AG08395 (cell line): ENCODE measurements at regions not wholly inside any gene's neighbourhood (a gene's known extent, or its start where the extent isn't known, plus 50 kb on each side); places are given as distances from the start of the nearest gene placed in this dataset.
"Not testable (repeated sequence)": the region's sequence is repeated elsewhere in the genome, so short reads cannot be mapped to it uniquely, and the experiment has no call there.

Experiments used
- DNase-seq: peaks from one replicate; pipeline ENCODE4 v3.0.0; 2012; ENCODE audit warnings: mixed read lengths, low spot score

GRCh38 chr1:193402037-193402436 lies 215.6 kb upstream of the B3GALT2 start:
- no peak for DNase-seq

GRCh38 chr1:193394336-193394735 lies 207.9 kb upstream of the B3GALT2 start:
- no peak for DNase-seq

- DNase-seq, result no peak
These were observed 206.3 kb upstream of the B3GALT2 start for GRCh38 chr1:193392686-193393085.

- DNase-seq, result no peak
These were observed 202.3 kb upstream of the B3GALT2 start for GRCh38 chr1:193388683-193389082.

GRCh38 chr1:193388165-193388564 lies 201.8 kb upstream of the B3GALT2 start:
- DNase-seq, result no peak

- no peak for DNase-seq
These were observed 201.0 kb upstream of the B3GALT2 start for GRCh38 chr1:193387406-193387805.

GRCh38 chr1:193378451-193378850 lies 192.0 kb upstream of the B3GALT2 start:
- DNase-seq, result not testable (repeated sequence)

GRCh38 chr1:193377472-193377871 lies 191.1 kb upstream of the B3GALT2 start:
- no peak for DNase-seq

- no peak for DNase-seq
These were observed 186.1 kb upstream of the B3GALT2 start for GRCh38 chr1:193372553-193372952.

- no peak for DNase-seq
These were observed 181.9 kb upstream of the B3GALT2 start for GRCh38 chr1:193368302-193368701.

GRCh38 chr1:193367863-193368262 lies 181.4 kb upstream of the B3GALT2 start:
- no peak for DNase-seq

GRCh38 chr1:193366764-193367507 lies 180.5 kb upstream of the B3GALT2 start:
- no peak for DNase-seq

- DNase-seq, result no peak
These were observed 179.6 kb upstream of the B3GALT2 start for GRCh38 chr1:193365966-193366365.

GRCh38 chr1:193359631-193360030 lies 173.2 kb upstream of the B3GALT2 start:
- no peak for DNase-seq

- DNase-seq, result no peak
These were observed 172.0 kb upstream of the B3GALT2 start for GRCh38 chr1:193358419-193358818.

GRCh38 chr1:193356249-193356648 lies 169.8 kb upstream of the B3GALT2 start:
- no peak for DNase-seq

- DNase-seq, result no peak
These were observed 169.2 kb upstream of the B3GALT2 start for GRCh38 chr1:193355626-193356025.

- DNase-seq, result no peak
These were observed 168.8 kb upstream of the B3GALT2 start for GRCh38 chr1:193355178-193355577.

GRCh38 chr1:193348769-193349535 lies 162.5 kb upstream of the B3GALT2 start:
- DNase-seq, result no peak

- peak; percentile 4 for DNase-seq
These were observed 161.8 kb upstream of the B3GALT2 start for GRCh38 chr1:193348091-193348768.

GRCh38 chr1:193346085-193346484 lies 159.7 kb upstream of the B3GALT2 start:
- DNase-seq, result no peak

- no peak for DNase-seq
These were observed 156.4 kb upstream of the B3GALT2 start for GRCh38 chr1:193342811-193343210.

GRCh38 chr1:193340331-193340730 lies 153.9 kb upstream of the B3GALT2 start:
- no peak for DNase-seq
